Fibroblast of the aortic adventitia (primary cell): ENCODE measurements at regions not wholly inside any gene's neighbourhood (a gene's known extent, or its start where the extent isn't known, plus 50 kb on each side); places are given as distances from the start of the nearest gene placed in this dataset.

Experiments
- DNase-seq: peaks from one replicate; pipeline ENCODE4 v3.0.0-alpha.2; 2010; ENCODE audit warnings: low read depth
- H3K4me3 ChIP-seq: 2 replicates; pipeline ENCODE4 v1.5.1; 2011; ENCODE audit warnings: low read depth, mild to moderate bottlenecking, control low read depth, low read length, moderate library complexity
- CTCF ChIP-seq: IDR thresholded peaks from 2 replicates; pipeline ENCODE4 v1.5.1; 2011; ENCODE audit warnings: mild to moderate bottlenecking, low read length, control low read depth, inconsistent platforms; ENCODE audit not compliant: insufficient read depth

GRCh38 chr4:108369035-108369655 lies 200.4 kb upstream of the LEF1 start:
- no peak for DNase-seq
- H3K4me3 ChIP-seq, result no peak overlapping the region
- no peak for TF ChIP-seq CTCF

- no peak for TF ChIP-seq CTCF
- no peak overlapping the region for H3K4me3 ChIP-seq
- DNase-seq, result no peak
These were observed 199.0 kb upstream of the LEF1 start for GRCh38 chr4:108367751-108368150.

GRCh38 chr4:108366716-108367115 lies 198.0 kb upstream of the LEF1 start:
- DNase-seq, result no peak
- no peak for TF ChIP-seq CTCF
- no peak overlapping the region for H3K4me3 ChIP-seq

- TF ChIP-seq CTCF, result no peak
- no peak for DNase-seq
These were observed 196.8 kb upstream of the LEF1 start for GRCh38 chr4:108365551-108365950.

GRCh38 chr4:108361886-108362285 lies 193.2 kb upstream of the LEF1 start:
- no peak for TF ChIP-seq CTCF

More at GRCh38 chr4:108365551-108365950, 196.8 kb upstream of the LEF1 start:
- no peak overlapping the region for H3K4me3 ChIP-seq

GRCh38 chr4:108361446-108361820 lies 192.7 kb upstream of the LEF1 start:
- no peak for TF ChIP-seq CTCF
- no peak overlapping the region for H3K4me3 ChIP-seq
- peak; percentile 4 for DNase-seq

More at GRCh38 chr4:108361886-108362285, 193.2 kb upstream of the LEF1 start:
- no peak overlapping the region for H3K4me3 ChIP-seq
- DNase-seq, result no peak
